HG03442 (cell line): ENCODE measurements at regions not wholly inside any gene's neighbourhood (a gene's known extent, or its start where the extent isn't known, plus 50 kb on each side); places are given as distances from the start of the nearest gene placed in this dataset.
"Not testable (repeated sequence)": the region's sequence is repeated elsewhere in the genome, so short reads cannot be mapped to it uniquely, and the experiment has no call there.

Experiments
- ATAC-seq: cut with Tn5 transposase; IDR thresholded peaks from one replicate; pipeline ENCODE4 v1.9.1; 2021; ENCODE audit warnings: mild to moderate bottlenecking, moderate library complexity; ENCODE audit not compliant: unreplicated experiment

DNA sequence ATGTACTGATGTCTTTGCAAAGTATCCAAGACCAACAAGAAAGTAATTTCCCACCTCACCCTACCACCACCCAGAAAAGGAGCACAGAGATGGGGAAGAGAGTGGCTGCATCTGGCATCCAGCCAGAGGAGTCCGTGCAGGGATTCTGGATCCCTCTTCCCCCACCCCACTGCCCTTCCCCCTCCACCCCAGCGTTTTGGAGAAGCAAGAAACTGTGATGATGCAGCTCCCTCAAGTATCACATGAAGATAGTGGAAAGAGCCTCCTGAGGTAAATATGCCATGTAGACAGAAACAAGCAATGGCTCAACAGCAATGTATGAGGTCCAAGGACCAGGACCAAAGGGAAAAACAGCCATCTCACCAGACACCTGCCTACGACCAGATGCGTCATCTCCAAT, 153.8 kb downstream of the DEPDC1B start:
- ATAC-seq = no peak

- no peak for ATAC-seq
Measured at GRCh38 chr5:60545551-60545950, 154.4 kb downstream of the DEPDC1B start.

GRCh38 chr5:60544142-60544541, 155.8 kb downstream of the DEPDC1B start:
- ATAC-seq = no peak

DNA sequence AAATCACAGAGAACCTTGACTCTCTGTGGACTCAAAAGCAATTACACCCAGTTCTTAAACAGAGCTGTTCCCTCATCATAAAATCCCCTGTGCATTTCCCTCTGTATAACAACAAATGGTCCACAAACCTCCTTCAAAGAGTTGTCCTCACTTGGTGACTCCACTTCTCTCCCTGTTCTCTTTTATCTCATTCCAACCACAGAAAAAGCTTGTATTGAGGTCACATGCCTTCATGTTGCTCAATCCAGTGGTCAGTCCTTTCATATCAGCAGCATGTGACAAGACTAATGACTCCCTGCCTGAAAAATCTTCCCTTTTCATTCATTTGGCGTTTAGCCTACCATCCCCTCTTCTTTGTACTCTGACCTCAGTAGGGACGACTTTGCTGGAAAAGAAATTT, 158.0 kb downstream of the DEPDC1B start:
- ATAC-seq = peak; percentile 14

DNA sequence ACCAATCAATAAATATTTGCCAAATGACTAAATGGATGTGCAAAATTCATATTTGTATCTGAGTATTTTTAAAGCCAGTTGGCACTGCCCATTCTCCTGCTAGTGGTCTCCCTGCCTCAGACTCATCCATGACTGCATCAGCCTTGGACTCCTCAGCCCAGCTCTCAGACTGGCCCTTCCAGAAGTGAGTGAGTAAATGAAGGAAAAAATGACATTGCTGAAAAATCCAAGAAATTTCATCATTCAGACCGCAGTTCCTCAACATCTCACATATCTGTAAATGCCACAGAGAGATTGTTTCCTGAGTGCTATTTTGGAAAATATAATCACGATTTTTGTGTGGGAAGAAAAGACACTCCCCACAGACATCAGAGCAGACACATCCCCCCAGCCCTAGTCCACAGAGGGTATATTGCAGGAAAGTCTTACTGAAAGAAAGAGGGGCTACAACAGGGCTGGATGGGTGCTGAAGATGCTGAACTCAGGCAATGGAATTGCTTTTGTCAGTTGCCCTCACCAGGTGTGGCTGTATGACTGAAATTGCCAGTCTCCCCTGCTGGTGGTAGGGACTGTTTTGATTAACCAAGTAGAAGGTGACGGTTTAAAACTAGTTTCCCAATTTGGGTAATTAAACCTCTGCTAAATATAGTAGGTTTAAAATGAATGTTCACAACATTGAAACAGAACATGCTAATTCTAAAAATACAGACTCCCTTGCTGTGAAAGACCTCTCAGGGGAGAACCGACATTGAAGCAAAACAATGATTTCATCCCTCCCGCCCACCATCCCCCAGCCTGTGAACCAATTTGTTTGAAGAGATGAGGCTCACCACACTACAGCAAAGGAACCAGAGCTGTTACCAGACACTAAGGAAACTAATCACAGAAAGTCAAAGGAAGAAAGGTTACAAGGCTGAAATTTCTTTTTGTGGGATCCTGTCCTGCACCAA, 158.8 kb downstream of the DEPDC1B start:
- peak; percentile 87 for ATAC-seq

GRCh38 chr5:60538955-60539866, 160.8 kb downstream of the DEPDC1B start:
- ATAC-seq = no peak

DNA sequence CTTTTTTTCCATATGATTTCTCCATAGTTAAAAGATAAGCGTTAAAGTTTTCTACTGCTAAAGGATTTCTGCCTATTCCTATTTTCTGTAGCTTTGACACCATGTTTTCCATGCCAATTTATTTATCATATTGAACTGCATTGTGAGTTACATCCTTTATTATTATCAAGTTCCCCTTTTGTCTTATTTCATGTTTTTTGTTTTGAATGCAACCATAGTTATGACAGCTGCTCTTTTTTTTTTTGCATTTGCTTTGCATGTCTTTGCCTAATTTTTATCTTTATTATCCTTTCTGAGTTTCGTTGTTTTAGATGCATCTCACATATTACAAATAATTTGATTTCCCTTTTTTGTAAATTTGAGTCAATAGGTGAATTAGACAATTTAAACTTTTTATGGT, 161.5 kb downstream of the DEPDC1B start:
- ATAC-seq = no peak

- ATAC-seq = no peak
Measured at GRCh38 chr5:60535951-60536350, 164.0 kb downstream of the DEPDC1B start.

- ATAC-seq = no peak
Measured at GRCh38 chr5:60535198-60535597, 164.8 kb downstream of the DEPDC1B start.

DNA sequence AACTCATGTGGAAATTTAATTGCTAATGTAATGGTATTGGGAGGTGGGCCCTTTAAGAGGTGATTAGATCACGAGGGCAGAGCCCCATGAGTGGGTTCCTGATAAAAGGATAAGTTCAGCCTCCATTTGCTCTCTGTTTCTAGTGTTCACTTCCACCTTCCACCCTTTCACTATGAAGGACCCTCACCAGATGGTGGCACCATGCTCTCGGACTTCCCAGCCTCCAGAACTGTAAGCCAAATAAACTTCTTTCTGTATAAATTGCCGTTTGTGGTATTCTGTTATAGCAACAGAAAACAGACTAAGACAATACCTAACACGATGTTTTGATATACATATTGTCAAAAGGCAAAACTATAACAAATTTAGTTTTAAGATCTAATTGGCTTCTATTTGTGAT, 166.2 kb downstream of the DEPDC1B start:
- no peak for ATAC-seq

- not testable (repeated sequence) for ATAC-seq
Measured at GRCh38 chr5:60532796-60533195, 167.2 kb downstream of the DEPDC1B start.

GRCh38 chr5:60530144-60530848, 169.7 kb downstream of the DEPDC1B start:
- ATAC-seq = not testable (repeated sequence)

- ATAC-seq = no peak
Measured at GRCh38 chr5:60529001-60529400, 171.0 kb downstream of the DEPDC1B start.

GRCh38 chr5:60527072-60527471, 172.9 kb downstream of the DEPDC1B start:
- ATAC-seq = no peak

DNA sequence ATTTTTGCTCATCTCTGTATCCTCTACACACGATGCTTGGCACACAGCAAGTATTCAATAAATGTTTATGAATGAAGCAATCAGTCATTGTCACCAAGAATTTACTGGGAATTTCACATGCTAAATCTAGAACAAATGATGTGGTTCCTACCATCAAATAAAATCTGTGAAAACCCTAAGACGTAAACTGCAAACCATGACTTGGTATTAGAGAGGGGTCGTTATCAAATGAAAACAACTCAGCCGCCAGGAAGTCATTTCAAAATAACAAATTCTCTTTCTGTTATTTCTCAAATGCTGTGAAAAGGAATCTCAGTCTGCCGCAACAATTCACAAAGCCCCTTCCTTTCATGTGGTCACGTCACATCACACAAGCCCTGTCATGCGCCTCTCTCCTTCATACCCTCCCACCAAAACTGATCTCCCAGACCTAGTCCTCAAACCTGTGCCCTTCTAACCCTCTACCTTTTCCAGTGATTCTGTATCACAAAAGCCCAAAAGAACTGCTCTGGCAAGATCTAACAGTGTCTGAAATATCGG, 173.6 kb downstream of the DEPDC1B start:
- no peak for ATAC-seq

- ATAC-seq = peak; percentile 85
Measured at GRCh38 chr5:60522292-60522905, 177.6 kb downstream of the DEPDC1B start.

- ATAC-seq = peak; percentile 42
Measured at GRCh38 chr5:60521376-60522291, 178.3 kb downstream of the DEPDC1B start.

GRCh38 chr5:60520451-60521227, 179.3 kb downstream of the DEPDC1B start:
- no peak for ATAC-seq
